ENCODE measurements at regions not wholly inside any gene's neighbourhood (a gene's known extent, or its start where the extent isn't known, plus 50 kb on each side); places are given as distances from the start of the nearest gene placed in this dataset.

GRCh38 chr3:190175490-190175889 lies 54.8 kb upstream of the P3H2 start:
- 100% methylated on average over 1 of the region's 1 CpG; no CpG with 5 or more reads in 1 of the 2 experiments for WGBS, 2 experiments (ENCODE audit: insufficient coverage in 1 of 2, insufficient read length in 1 of 2)

GRCh38 chr3:190174471-190174870 lies 53.8 kb upstream of the P3H2 start:
- Histone ChIP-seq H3K4me1 (ENCODE audit: control insufficient read depth, insufficient read depth, low read length) (peaks cover 9% of the 10 kb centered on the region), H3K27me3 (ENCODE audit: control insufficient read depth, insufficient read depth, low read length, poor library complexity, severe bottlenecking) (no peaks in the 10 kb centered on the region), H3K9me3 (ENCODE audit: control insufficient read depth, low read length) (peaks cover 37% of the 10 kb centered on the region), H3K9ac (ENCODE audit: extremely low read depth, low read length, poor library complexity, severe bottlenecking) (no peak overlapping the region), H3K36me3 (ENCODE audit: control insufficient read depth, insufficient read depth, low read length) (peaks cover 41% of the 10 kb centered on the region), H3K27ac (ENCODE audit: low read depth, low read length) (no peak overlapping the region), H3K4me3 (ENCODE audit: low read length) (peak overlapping the region; percentile 61)
- TF ChIP-seq CTCF (conservative IDR thresholded peaks at IDR 0.05) = no peak
- DNase-seq = no peak
- Mint-ChIP-seq H3K27ac (no peak overlapping the region), H3K36me3 (ENCODE audit: low read depth) (peaks cover 15% of the 10 kb centered on the region), H3K27me3 (ENCODE audit: insufficient read depth) (no peaks in the 10 kb centered on the region), H3K9me3 (peaks cover 27% of the 10 kb centered on the region), H3K4me3 (no peak overlapping the region), H3K4me1 (peaks cover 18% of the 10 kb centered on the region)
- 67 to 93% methylated on average over 1 of the region's 1 CpG for WGBS, 2 experiments (ENCODE audit: insufficient coverage in 1 of 2, insufficient read length in 1 of 2)

More at GRCh38 chr3:190175490-190175889, 54.8 kb upstream of the P3H2 start:
- H3K4me3 Mint-ChIP-seq = no peak overlapping the region
- peaks cover 41% of the 10 kb centered on the region for H3K9me3 ChIP-seq (ENCODE audit: control insufficient read depth, low read length)
- H3K27ac Mint-ChIP-seq = no peak overlapping the region
- H3K4me1 Mint-ChIP-seq = peaks cover 12% of the 10 kb centered on the region
- H3K4me1 ChIP-seq (ENCODE audit: control insufficient read depth, insufficient read depth, low read length) = peaks cover 8% of the 10 kb centered on the region
- no peak for TF ChIP-seq CTCF (conservative IDR thresholded peaks at IDR 0.05)
- no peaks in the 10 kb centered on the region for H3K27me3 ChIP-seq (ENCODE audit: control insufficient read depth, insufficient read depth, low read length, poor library complexity, severe bottlenecking)
- H3K9ac ChIP-seq (ENCODE audit: extremely low read depth, low read length, poor library complexity, severe bottlenecking) = no peak overlapping the region
- H3K36me3 ChIP-seq (ENCODE audit: control insufficient read depth, insufficient read depth, low read length) = peaks cover 36% of the 10 kb centered on the region
- H3K4me3 ChIP-seq (ENCODE audit: low read length) = peak overlapping the region; percentile 51
- peaks cover 15% of the 10 kb centered on the region for H3K36me3 Mint-ChIP-seq (ENCODE audit: low read depth)
- no peaks in the 10 kb centered on the region for H3K27me3 Mint-ChIP-seq (ENCODE audit: insufficient read depth)
- DNase-seq = no peak
- H3K27ac ChIP-seq (ENCODE audit: low read depth, low read length) = no peak overlapping the region
- peaks cover 27% of the 10 kb centered on the region for H3K9me3 Mint-ChIP-seq

GRCh38 chr3:190173426-190173825 lies 52.7 kb upstream of the P3H2 start:
- H3K36me3 ChIP-seq (ENCODE audit: control insufficient read depth, insufficient read depth, low read length) = peaks cover 46% of the 10 kb centered on the region
- H3K4me3 ChIP-seq (ENCODE audit: low read length) = no peak overlapping the region
- H3K9me3 Mint-ChIP-seq = peaks cover 27% of the 10 kb centered on the region
- peaks cover 26% of the 10 kb centered on the region for H3K4me1 Mint-ChIP-seq
- peaks cover 18% of the 10 kb centered on the region for H3K4me1 ChIP-seq (ENCODE audit: control insufficient read depth, insufficient read depth, low read length)
- no peaks in the 10 kb centered on the region for H3K27me3 Mint-ChIP-seq (ENCODE audit: insufficient read depth)
- H3K9ac ChIP-seq (ENCODE audit: extremely low read depth, low read length, poor library complexity, severe bottlenecking) = no peak overlapping the region
- TF ChIP-seq CTCF (conservative IDR thresholded peaks at IDR 0.05) = no peak
- H3K27me3 ChIP-seq (ENCODE audit: control insufficient read depth, insufficient read depth, low read length, poor library complexity, severe bottlenecking) = no peaks in the 10 kb centered on the region
- DNase-seq = no peak
- peaks cover 37% of the 10 kb centered on the region for H3K9me3 ChIP-seq (ENCODE audit: control insufficient read depth, low read length)
- peaks cover 15% of the 10 kb centered on the region for H3K36me3 Mint-ChIP-seq (ENCODE audit: low read depth)
- H3K27ac Mint-ChIP-seq = no peak overlapping the region
- H3K27ac ChIP-seq (ENCODE audit: low read depth, low read length) = no peak overlapping the region
- WGBS, 2 experiments (ENCODE audit: insufficient coverage in 1 of 2, insufficient read length in 1 of 2) = 100% methylated on average over 1 of the region's 1 CpG
- no peak overlapping the region for H3K4me3 Mint-ChIP-seq
